Activated CD4-positive, alpha-beta T cell treated with anti-CD3 and anti-CD28 coated beads, Interleukin-2, amount 10 ng/mL, durations not matched to agents 7 days and 5 days (primary cell): ENCODE measurements at regions not wholly inside any gene's neighbourhood (a gene's known extent, or its start where the extent isn't known, plus 50 kb on each side); places are given as distances from the start of the nearest gene placed in this dataset.

ENCODE experiments used
- CTCF ChIA-PET: fragments of 350-600 bp; sonication (Branson Sonifier 250); formaldehyde crosslinking; loops from one replicate; lab custom pipeline; 2021; ENCODE audit warnings: antibody characterized with exemption; lab: Charles Lee
- POLR2A ChIA-PET: fragments of 350-600 bp; sonication (Branson Sonifier 250); formaldehyde crosslinking; loops from one replicate; lab custom pipeline; 2021; ENCODE audit warnings: antibody characterized with exemption; lab: Charles Lee
- DNase-seq: peaks from one replicate; pipeline ENCODE4 v3.0.0-alpha.2; 2020
- H3K27ac Mint-ChIP-seq: one replicate; pipeline ENCODE4 v1.8.0; 2021; ENCODE audit warnings: mild to moderate bottlenecking, moderate library complexity, mixed read lengths
- H3K27me3 Mint-ChIP-seq: one replicate; pipeline ENCODE4 v1.8.0; 2021; ENCODE audit warnings: mixed read lengths
- H3K36me3 Mint-ChIP-seq: one replicate; pipeline ENCODE4 v1.8.0; 2021; ENCODE audit warnings: low read depth, mixed read lengths
- H3K4me1 Mint-ChIP-seq: one replicate; pipeline ENCODE4 v1.8.0; 2021; ENCODE audit warnings: mixed read lengths
- H3K4me3 Mint-ChIP-seq: one replicate; pipeline ENCODE4 v1.8.0; 2021; ENCODE audit warnings: mild to moderate bottlenecking, moderate library complexity, mixed read lengths
- H3K9me3 Mint-ChIP-seq: one replicate; pipeline ENCODE4 v1.8.0; 2021; ENCODE audit warnings: mixed read lengths

- Mint-ChIP-seq H3K36me3 (no peaks in the 10 kb centered on the region), H3K9me3 (peaks cover 4% of the 10 kb centered on the region), H3K27ac (no peak overlapping the region), H3K27me3 (no peaks in the 10 kb centered on the region), H3K4me3 (no peak overlapping the region), H3K4me1 (no peaks in the 10 kb centered on the region)
- ChIA-PET POLR2A (no interaction called here), CTCF (interaction anchor here (1.3 kb wide), 1 partner anchor 17 kb away, joined by 3 read pairs; no protein-coding TSS in a partner anchor)
- DNase-seq = peak; percentile 46
Observed at GRCh38 chr11:135075740-135076139, 663.7 kb upstream of the B3GAT1 start.

- Mint-ChIP-seq H3K9me3 (peaks cover 4% of the 10 kb centered on the region), H3K4me1 (no peaks in the 10 kb centered on the region), H3K36me3 (no peaks in the 10 kb centered on the region), H3K27ac (no peak overlapping the region), H3K4me3 (no peak overlapping the region), H3K27me3 (no peaks in the 10 kb centered on the region)
- POLR2A ChIA-PET = no interaction called here
- no peak for DNase-seq
- CTCF ChIA-PET = no interaction called here
Observed at GRCh38 chr11:135074397-135074998, 662.5 kb upstream of the B3GAT1 start.

GRCh38 chr11:135073870-135074269 is 661.8 kb upstream of the B3GAT1 start:
- POLR2A ChIA-PET = no interaction called here
- DNase-seq = no peak
- peaks cover 4% of the 10 kb centered on the region for H3K9me3 Mint-ChIP-seq
- H3K27ac Mint-ChIP-seq = no peak overlapping the region
- H3K4me1 Mint-ChIP-seq = no peaks in the 10 kb centered on the region
- no peak overlapping the region for H3K4me3 Mint-ChIP-seq
- no peaks in the 10 kb centered on the region for H3K36me3 Mint-ChIP-seq
- CTCF ChIA-PET = no interaction called here
- H3K27me3 Mint-ChIP-seq = no peaks in the 10 kb centered on the region

- no peaks in the 10 kb centered on the region for H3K4me1 Mint-ChIP-seq
- H3K36me3 Mint-ChIP-seq = no peaks in the 10 kb centered on the region
- no peak overlapping the region for H3K4me3 Mint-ChIP-seq
- H3K27ac Mint-ChIP-seq = no peak overlapping the region
- no peaks in the 10 kb centered on the region for H3K27me3 Mint-ChIP-seq
- no peak for DNase-seq
- CTCF ChIA-PET = no interaction called here
- H3K9me3 Mint-ChIP-seq = peaks cover 4% of the 10 kb centered on the region
- POLR2A ChIA-PET = no interaction called here
Observed at GRCh38 chr11:135073381-135073780, 661.3 kb upstream of the B3GAT1 start.

- Mint-ChIP-seq H3K27ac (no peak overlapping the region), H3K27me3 (no peaks in the 10 kb centered on the region), H3K9me3 (peaks cover 2% of the 10 kb centered on the region), H3K4me3 (no peak overlapping the region), H3K4me1 (no peaks in the 10 kb centered on the region), H3K36me3 (no peaks in the 10 kb centered on the region)
- no peak for DNase-seq
- ChIA-PET CTCF (no interaction called here), POLR2A (no interaction called here)
Observed at GRCh38 chr11:135069890-135070289, 657.8 kb upstream of the B3GAT1 start.

GRCh38 chr11:135069063-135069462 is 657.0 kb upstream of the B3GAT1 start:
- CTCF ChIA-PET = interaction anchor here (1.6 kb wide), 1 partner anchor 9 kb away, joined by 3 read pairs; no protein-coding TSS in a partner anchor
- no peaks in the 10 kb centered on the region for H3K36me3 Mint-ChIP-seq
- H3K9me3 Mint-ChIP-seq = peaks cover 4% of the 10 kb centered on the region
- no peak overlapping the region for H3K4me3 Mint-ChIP-seq
- no peaks in the 10 kb centered on the region for H3K27me3 Mint-ChIP-seq
- POLR2A ChIA-PET = no interaction called here
- H3K4me1 Mint-ChIP-seq = no peaks in the 10 kb centered on the region
- H3K27ac Mint-ChIP-seq = no peak overlapping the region
- no peak for DNase-seq

GRCh38 chr11:135062994-135063393 is 651.0 kb upstream of the B3GAT1 start:
- Mint-ChIP-seq H3K4me1 (no peaks in the 10 kb centered on the region), H3K4me3 (no peak overlapping the region), H3K9me3 (peaks cover 7% of the 10 kb centered on the region), H3K27me3 (peaks cover 4% of the 10 kb centered on the region), H3K27ac (no peak overlapping the region), H3K36me3 (no peaks in the 10 kb centered on the region)
- POLR2A ChIA-PET = no interaction called here
- DNase-seq = no peak
- CTCF ChIA-PET = no interaction called here

GRCh38 chr11:135061166-135061565 is 649.1 kb upstream of the B3GAT1 start:
- no peak overlapping the region for H3K4me3 Mint-ChIP-seq
- H3K27me3 Mint-ChIP-seq = peaks cover 4% of the 10 kb centered on the region
- CTCF ChIA-PET = no interaction called here
- H3K27ac Mint-ChIP-seq = no peak overlapping the region
- POLR2A ChIA-PET = no interaction called here
- H3K9me3 Mint-ChIP-seq = peaks cover 7% of the 10 kb centered on the region
- H3K36me3 Mint-ChIP-seq = no peaks in the 10 kb centered on the region
- H3K4me1 Mint-ChIP-seq = no peaks in the 10 kb centered on the region
- no peak for DNase-seq

GRCh38 chr11:135046986-135047385 is 634.9 kb upstream of the B3GAT1 start:
- CTCF ChIA-PET = no interaction called here
- POLR2A ChIA-PET = no interaction called here
- Mint-ChIP-seq H3K9me3 (no peaks in the 10 kb centered on the region), H3K27ac (no peak overlapping the region), H3K4me1 (no peaks in the 10 kb centered on the region), H3K4me3 (no peak overlapping the region), H3K27me3 (no peaks in the 10 kb centered on the region), H3K36me3 (no peaks in the 10 kb centered on the region)
- DNase-seq = no peak

- no peak overlapping the region for H3K4me3 Mint-ChIP-seq
- no peaks in the 10 kb centered on the region for H3K36me3 Mint-ChIP-seq
- CTCF ChIA-PET = no interaction called here
- H3K27me3 Mint-ChIP-seq = no peaks in the 10 kb centered on the region
- H3K4me1 Mint-ChIP-seq = no peaks in the 10 kb centered on the region
- POLR2A ChIA-PET = no interaction called here
- H3K27ac Mint-ChIP-seq = no peak overlapping the region
- H3K9me3 Mint-ChIP-seq = no peaks in the 10 kb centered on the region
- DNase-seq = no peak
Observed at GRCh38 chr11:135046556-135046955, 634.5 kb upstream of the B3GAT1 start.

GRCh38 chr11:135043434-135043833 is 631.4 kb upstream of the B3GAT1 start:
- no peak for DNase-seq
- Mint-ChIP-seq H3K36me3 (no peaks in the 10 kb centered on the region), H3K4me3 (no peak overlapping the region), H3K9me3 (peaks cover under 1% of the 10 kb centered on the region), H3K27ac (no peak overlapping the region), H3K27me3 (no peaks in the 10 kb centered on the region), H3K4me1 (no peaks in the 10 kb centered on the region)
- POLR2A ChIA-PET = no interaction called here
- CTCF ChIA-PET = no interaction called here

GRCh38 chr11:135037828-135038227 is 625.8 kb upstream of the B3GAT1 start:
- Mint-ChIP-seq H3K4me1 (no peaks in the 10 kb centered on the region), H3K36me3 (no peaks in the 10 kb centered on the region), H3K27me3 (no peaks in the 10 kb centered on the region), H3K9me3 (peaks cover 6% of the 10 kb centered on the region), H3K4me3 (no peak overlapping the region), H3K27ac (no peak overlapping the region)
- CTCF ChIA-PET = no interaction called here
- POLR2A ChIA-PET = no interaction called here
- no peak for DNase-seq

- Mint-ChIP-seq H3K36me3 (no peaks in the 10 kb centered on the region), H3K9me3 (peaks cover 6% of the 10 kb centered on the region), H3K4me1 (no peaks in the 10 kb centered on the region), H3K4me3 (no peak overlapping the region), H3K27ac (no peak overlapping the region), H3K27me3 (no peaks in the 10 kb centered on the region)
- no peak for DNase-seq
- POLR2A ChIA-PET = no interaction called here
- CTCF ChIA-PET = no interaction called here
Observed at GRCh38 chr11:135036488-135037297, 624.7 kb upstream of the B3GAT1 start.
